ENCODE measurements at regions not wholly inside any gene's neighbourhood (a gene's known extent, or its start where the extent isn't known, plus 50 kb on each side); places are given as distances from the start of the nearest gene placed in this dataset.
A peak's percentile ranks its signal among the peaks of the same experiment; 100 is the strongest.

GRCh38 chr9:106621313-106622163 is 241.4 kb upstream of the ZNF462 start:
- DNase-seq, result no peak

DNA sequence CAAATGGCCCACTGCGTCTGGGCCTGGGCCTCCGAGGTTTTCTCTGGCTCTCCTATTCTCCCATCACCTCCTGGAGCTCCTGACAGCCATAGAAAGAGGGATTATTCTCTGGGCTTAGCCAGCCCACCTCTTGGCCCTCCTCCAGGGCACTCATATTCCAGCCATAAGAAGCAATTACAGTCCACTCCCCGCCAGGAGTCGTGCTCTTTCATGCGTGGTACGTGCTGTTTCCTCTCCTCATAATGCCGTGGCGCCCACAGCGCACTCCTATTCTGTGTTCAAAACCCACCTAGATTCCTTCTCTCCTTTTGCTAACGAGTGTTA is 240.8 kb upstream of the ZNF462 start:
- no peak for DNase-seq

- no peak for DNase-seq
Observed at GRCh38 chr9:106623558-106623957, 239.4 kb upstream of the ZNF462 start.

DNA sequence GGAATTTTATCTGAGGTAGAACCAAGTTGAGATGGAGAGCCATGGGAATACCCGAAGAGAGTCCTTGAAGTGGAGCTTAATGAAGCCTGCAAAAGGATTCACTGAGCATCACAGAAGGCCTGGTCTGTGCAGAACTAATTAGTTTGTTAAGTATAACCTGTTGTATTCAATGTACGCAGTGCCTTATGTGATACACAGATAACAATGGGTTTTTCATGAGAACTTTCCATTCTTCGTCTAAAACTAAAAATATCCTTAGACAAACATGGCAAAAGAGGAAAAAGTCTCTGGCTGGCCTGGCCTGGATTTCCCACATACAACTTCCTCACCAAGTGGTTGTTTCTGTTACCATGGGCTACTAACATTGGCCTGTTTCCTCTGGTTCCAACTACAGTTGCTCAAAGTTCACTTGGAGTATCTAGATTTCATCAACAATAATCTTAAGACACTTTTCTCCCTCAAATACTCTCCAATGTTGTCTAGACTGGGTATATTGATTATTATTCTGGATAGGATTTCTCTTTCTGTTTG is 237.6 kb upstream of the ZNF462 start:
- no peak for DNase-seq

GRCh38 chr9:106626936-106627335 is 236.0 kb upstream of the ZNF462 start:
- DNase-seq, result no peak

- no peak for DNase-seq
Observed at GRCh38 chr9:106632621-106633020, 230.3 kb upstream of the ZNF462 start.

DNA sequence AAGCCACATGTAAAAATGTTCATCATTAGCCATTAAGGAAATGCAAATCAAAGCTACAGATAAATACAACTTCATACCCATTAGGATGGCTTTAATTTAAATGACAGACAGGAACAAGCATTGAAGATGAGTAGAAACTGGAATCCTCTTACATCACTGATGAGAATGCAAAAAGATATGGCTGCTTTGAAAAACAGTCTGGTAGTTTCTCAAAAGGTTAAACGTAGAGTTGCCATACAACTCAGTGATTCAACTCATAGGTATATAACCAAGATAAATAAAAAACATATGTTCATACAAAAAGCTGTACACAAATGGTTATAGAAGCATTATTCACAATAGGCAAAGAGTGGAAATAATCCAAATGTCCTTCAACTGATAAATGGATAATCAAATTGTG is 228.8 kb upstream of the ZNF462 start:
- no peak for DNase-seq

GRCh38 chr9:106634641-106635040 is 228.3 kb upstream of the ZNF462 start:
- DNase-seq, result no peak

GRCh38 chr9:106637486-106637885 is 225.5 kb upstream of the ZNF462 start:
- DNase-seq, result no peak

- DNase-seq, result no peak
Observed at GRCh38 chr9:106639873-106640568, 222.9 kb upstream of the ZNF462 start.

DNA sequence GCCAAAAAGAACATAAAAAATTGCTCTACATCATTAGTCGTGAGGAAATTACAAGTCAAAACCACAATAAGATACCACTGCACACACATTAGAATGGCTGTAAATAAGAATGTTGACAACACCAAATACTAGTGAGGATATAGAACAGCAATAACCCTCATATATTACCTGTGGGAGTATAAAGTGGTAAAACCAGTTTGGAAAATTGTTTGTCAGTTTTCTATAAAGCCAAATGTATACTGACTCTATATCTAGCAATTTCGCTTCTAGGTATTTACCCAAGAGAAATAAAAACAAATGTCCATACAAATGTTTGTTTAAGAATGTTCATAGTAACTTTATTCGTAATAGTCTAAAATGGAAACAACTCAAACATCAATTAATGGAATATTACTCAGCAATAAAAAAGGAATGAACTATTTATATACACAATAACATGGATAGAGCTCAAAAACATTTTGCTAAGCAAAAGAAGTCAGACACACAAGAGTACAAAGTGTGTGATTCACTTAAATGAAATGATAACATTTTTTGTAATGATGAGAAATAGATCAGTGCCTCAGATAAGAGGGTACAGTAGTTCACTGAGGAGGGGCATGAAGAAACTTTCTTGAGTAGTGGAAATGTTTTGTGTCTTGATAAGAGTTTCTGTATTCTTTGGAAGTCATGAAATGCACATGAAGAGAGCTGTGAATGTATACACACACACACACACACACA is 219.6 kb upstream of the ZNF462 start:
- DNase-seq, result no peak

GRCh38 chr9:106644661-106645060 is 218.3 kb upstream of the ZNF462 start:
- DNase-seq, result no peak

DNA sequence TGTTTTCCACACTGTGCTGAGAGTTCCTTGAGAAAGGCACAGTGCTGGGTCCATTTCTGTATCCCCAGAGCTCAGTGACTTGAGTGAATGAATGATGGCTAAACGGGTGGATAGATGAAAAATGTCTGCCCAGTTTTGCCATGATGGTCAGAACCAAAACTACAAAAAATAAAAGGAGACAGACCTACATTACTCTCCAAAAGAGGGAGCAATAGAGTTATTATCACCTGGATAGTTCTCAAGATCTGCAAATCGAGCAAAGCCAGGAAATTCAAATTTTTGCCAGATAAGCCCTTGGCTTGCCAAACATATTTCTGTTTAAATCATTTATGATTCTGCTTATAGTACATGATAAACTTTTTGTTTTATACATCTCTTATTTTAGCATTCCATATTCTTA is 214.2 kb upstream of the ZNF462 start:
- DNase-seq, result no peak

- DNase-seq, result no peak
Observed at GRCh38 chr9:106649664-106650063, 213.3 kb upstream of the ZNF462 start.

DNA sequence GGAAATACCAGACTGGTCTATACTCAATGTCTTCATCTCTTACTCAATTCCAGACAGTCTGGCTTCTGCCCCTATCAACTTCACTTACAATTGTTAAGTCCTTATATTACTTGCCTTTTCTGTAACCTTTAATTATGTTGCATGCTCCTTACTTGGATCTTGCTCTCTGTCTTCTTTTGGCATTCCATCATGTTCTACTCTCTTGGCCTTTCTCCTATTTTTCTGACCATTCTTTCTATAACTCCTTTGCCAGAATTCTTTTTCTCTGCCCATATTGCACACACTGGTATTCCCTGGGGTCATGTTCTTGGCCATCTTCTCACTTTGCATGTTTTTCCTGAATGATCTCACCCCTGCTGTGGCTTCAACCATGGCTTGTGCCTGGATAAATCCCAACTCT is 209.8 kb upstream of the ZNF462 start:
- DNase-seq, result no peak

DNA sequence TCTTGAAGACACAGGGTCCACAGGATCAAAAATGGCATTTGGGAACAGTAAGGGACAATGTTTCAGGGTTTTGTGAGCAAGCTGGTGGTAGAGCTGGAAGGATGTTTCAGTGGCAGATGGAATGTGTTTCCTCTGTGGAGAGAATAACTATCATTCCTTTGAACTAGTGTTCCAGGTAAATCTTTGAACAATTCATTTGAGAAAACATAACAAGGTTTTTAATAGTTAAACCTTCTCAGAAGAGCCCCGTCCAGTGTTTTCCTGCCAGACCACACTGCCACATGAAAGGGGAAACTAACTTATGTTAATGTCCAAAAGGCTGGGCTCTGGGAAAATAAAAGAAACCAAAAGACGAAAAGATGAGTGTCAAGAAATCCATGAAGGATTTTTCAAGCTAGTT is 207.0 kb upstream of the ZNF462 start:
- DNase-seq, result no peak

DNA sequence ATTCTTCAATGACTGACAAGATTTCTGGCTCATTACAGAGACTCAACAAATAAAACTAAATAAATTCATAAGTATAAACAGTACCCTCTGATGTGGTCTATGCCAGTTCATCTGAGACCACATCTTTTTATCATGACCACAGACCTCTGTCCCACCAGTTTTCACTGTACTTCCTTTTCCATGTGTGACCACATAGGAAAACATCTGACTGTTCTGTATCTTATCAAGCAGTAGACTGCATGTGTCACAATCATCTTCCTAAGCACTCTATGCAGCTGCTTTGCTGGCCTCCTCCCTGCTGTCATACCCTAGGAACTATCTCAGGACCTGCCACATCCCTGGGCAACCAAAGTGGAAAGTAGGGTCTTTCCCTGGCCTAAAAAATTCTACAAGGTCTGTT is 205.0 kb upstream of the ZNF462 start:
- DNase-seq, result peak; percentile 8

GRCh38 chr9:106668534-106668933 is 194.4 kb upstream of the ZNF462 start:
- no peak for DNase-seq

GRCh38 chr9:106669835-106670234 is 193.1 kb upstream of the ZNF462 start:
- no peak for DNase-seq

DNA sequence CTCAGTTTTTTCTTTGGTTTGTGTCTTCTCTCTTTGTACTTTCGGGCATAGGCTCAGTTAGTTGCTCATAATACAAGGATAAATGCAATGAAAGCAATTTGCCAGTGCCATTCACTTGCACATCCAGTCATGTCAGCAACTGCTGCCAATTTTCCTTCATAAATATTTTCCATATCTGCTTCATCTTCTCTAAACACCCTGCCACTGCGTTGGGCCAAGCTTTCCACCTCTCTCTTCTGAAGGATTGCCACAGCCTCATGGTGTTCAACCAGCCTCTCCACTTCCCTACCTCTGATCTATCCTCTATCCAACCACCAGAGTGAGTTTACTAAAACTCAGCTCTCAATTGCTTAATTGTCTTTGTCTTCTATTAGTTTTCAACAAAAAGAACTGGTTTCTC is 192.5 kb upstream of the ZNF462 start:
- DNase-seq, result no peak

DNA sequence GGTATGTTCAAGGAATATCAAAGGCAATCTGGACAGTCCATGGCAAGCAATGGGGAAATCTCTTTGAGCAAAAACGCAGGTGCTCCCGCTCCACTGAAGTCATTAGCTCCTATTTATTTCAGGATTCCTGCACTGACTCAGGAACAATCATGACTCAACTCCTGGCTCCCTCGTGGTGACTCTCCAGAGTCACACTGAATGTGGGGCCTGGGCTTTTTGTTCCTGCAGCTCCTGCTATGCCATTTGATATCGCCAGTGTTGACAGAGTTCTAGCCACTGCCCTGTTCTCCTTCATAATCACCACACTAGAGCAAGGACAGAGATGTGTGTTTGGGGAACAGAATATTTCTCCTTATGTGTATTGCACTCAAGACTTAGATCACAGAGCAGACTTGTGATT is 187.2 kb upstream of the ZNF462 start:
- DNase-seq, result no peak

- no peak for DNase-seq
Observed at GRCh38 chr9:106677374-106677773, 185.6 kb upstream of the ZNF462 start.

DNA sequence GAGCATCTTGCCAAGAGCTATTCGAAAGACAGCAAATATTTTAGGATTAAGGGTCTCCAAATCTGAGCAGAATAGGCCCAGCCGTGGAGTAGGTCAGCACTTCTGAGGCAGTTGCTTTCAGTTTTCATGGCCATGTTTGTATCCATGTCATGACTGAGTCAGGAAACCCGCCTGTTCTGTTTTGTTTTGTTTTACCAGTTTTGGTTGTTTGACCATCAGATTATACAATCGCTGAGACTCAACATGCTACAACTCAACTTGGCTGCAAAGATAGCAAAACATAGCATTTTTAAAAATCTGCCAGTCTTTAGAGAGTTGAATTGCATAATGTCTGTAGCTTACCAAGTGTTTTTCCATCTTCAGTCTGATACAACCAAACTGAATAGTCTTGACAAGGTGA is 185.1 kb upstream of the ZNF462 start:
- DNase-seq, result no peak

DNA sequence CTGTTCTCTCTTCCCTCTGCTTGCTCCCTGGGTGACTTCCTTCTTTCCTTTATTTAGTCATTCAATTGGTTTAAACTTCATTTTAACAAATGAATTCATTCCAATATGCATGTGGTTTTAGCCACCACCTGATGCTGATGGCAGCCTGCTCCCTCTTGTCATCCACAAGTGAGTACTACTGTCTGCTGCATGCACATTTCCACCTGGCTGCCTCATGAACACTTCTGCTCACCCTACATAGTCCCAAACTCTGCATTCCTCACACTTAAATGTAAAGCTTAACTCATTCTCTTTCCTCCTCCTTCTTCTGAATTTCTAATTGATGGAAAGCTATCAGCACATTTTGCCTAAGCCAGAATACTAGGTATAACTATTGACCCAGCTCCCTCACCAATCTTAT is 184.7 kb upstream of the ZNF462 start:
- no peak for DNase-seq

Measured in GF-D8 (cell line).